LNCAP (cell line): ENCODE measurements at regions not wholly inside any gene's neighbourhood (a gene's known extent, or its start where the extent isn't known, plus 50 kb on each side); places are given as distances from the start of the nearest gene placed in this dataset.
A peak's percentile ranks its signal among the peaks of the same experiment; 100 is the strongest.

Source experiments
- TF ChIP-seq, protein P1 (sequence below): fragments of 450-650 bp; IDR thresholded peaks from 2 replicates; pipeline ENCODE4 v1.5.1; 2017; ENCODE audit warnings: mild to moderate bottlenecking

DNA sequence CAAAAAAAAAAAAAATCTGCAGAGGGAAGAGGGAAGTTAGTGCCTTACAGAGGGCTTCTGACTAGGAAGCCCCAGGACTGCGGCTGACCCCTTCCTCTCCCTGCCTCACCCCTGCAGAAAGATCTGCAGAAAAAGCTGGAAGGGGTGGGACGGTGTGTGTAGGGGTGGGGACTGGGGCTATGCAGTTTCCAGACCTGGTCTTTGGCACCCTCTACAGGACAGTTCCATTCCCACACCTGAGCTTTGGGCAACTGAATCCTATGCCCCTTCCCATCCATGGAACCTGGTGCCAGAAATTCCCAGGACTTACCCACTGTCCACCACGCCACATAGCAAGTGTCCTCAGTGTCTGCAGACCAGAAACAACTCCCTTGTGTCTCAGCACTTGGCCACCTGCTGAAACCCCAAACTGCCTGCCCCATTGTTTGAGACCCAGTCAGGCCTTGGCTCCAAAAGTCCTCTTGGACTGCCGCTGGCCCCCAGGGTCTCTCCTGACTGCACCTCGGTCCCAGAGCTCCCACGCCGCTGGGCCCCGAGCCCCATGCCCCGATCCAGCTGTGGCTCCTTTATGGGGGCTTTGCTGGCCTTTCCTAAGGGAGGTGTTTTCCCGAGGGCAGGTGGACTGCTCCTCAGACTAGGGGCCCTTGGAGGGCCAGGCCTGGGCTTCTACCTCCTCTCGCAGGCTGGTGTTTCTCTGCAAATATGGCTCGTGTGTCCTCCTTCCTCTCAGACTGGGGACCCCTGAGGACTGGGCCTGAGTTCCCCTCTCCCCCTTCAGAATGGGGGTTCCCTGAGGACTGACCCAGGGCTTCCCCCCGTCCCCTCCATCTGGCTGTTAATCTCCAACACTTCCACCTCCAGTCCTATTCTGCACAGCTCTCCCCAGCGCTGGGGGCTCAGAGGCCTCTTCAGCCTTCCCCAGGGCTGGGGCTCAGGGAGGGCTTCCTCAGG is 284.9 kb upstream of the TEKT4 start:
- TF ChIP-seq, protein P1, sequence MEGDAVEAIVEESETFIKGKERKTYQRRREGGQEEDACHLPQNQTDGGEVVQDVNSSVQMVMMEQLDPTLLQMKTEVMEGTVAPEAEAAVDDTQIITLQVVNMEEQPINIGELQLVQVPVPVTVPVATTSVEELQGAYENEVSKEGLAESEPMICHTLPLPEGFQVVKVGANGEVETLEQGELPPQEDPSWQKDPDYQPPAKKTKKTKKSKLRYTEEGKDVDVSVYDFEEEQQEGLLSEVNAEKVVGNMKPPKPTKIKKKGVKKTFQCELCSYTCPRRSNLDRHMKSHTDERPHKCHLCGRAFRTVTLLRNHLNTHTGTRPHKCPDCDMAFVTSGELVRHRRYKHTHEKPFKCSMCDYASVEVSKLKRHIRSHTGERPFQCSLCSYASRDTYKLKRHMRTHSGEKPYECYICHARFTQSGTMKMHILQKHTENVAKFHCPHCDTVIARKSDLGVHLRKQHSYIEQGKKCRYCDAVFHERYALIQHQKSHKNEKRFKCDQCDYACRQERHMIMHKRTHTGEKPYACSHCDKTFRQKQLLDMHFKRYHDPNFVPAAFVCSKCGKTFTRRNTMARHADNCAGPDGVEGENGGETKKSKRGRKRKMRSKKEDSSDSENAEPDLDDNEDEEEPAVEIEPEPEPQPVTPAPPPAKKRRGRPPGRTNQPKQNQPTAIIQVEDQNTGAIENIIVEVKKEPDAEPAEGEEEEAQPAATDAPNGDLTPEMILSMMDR = peak; percentile 51

DNA sequence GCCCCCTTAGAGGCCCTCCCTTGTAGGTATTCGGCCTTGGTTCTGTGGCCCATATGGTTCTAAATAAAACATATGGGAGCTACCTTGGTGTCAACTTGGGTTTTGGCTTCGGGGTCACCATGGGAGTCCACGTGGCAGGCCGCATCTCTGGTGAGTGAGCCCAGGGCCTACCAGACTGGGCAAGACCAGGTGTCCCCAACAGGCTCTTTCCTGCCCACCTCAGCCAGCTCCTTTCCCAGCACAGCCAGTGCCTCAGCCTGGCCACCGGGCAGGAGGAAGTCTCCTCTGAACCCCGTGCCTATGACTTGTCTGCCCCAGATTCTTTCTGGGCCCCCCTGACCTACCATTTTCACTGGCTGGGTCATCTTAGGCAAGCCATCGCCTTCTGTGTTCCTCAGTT is 268.8 kb upstream of the TEKT4 start:
- TF ChIP-seq, protein P1 = no peak

DNA sequence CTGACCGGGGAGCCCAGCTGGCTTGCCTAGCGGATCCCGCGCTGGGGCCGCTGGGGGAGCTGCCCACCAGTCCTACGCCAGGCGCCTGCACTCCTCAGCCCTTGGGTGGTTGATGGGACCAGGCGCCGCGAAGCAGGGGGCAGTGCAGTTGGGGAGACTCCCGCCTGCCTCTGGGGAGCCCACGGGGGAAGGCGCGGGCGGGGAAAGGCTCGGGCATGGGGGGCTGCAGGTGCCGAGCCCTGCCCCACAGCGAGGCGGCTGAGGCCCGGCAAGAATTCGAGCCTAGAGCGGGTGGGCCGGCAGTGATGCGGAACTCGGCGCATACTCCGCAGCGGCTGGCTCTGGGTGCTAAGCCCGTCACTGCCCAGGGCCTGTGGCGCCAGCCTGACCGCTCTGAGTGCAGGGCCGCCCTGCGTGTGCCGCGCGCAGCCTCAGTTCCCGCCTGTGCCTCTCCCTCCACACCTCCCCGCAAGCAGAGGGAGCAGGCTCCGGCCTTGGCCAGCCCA is 249.1 kb upstream of the TEKT4 start:
- TF ChIP-seq, protein P1 = no peak

DNA sequence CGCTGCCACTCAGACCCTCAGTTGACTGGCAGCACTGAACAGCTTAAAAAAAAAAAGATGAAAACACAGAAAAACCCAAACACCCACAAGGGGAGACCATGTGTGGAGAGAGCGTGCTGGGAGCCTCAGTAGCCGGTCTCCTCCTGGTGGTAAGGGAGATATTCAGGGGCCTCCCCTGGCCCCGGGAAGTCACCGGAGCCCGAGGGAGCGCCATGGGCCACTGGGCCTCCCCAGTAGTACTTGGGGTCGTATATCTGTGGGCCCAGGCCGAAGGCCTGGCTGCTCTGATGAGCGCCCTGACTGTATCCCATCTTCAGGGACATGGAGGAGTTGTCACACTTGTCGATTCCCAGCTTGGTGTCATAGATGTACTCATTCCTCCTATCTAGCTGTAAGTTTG is 145.7 kb upstream of the TEKT4 start:
- TF ChIP-seq, protein P1 = no peak

DNA sequence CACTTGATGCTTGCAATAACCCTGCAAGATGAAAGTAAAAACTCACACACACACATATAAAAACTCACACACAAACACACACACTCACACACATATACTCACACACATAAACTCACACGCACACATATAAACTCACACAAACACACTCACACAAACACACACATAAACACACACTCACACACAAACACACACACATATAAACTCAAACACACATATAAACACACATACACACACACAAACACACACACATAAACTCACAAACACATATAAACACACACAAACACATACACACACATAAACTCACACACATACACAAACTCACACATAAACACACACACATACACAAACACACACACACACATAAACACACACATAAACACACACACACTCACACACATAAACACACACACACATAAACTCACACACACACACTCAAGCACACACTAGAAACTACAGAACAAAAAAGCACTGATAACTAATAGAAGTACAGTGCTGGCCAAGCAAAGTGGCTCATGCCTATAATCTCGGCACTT is 117.7 kb upstream of the TEKT4 start:
- TF ChIP-seq, protein P1 = no peak

DNA sequence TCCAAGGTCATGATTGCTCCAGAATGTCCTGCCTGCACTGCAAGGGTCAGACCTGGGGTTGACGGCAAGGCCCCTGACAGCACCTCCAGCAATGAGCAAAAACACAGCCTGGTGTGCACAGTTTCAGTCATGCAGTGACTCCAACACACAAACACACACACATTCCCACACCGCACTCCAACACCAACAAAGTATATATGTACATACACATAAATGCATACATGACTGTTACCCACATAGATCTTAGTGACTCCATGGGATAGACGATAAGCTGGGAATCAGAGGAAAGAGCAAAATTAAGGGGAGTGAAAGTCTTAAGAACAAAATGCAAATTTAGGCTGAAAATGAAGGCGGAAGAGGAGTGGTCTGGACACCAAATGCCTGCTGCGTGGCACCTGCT is 112.7 kb upstream of the TEKT4 start:
- TF ChIP-seq, protein P1 = no peak

DNA sequence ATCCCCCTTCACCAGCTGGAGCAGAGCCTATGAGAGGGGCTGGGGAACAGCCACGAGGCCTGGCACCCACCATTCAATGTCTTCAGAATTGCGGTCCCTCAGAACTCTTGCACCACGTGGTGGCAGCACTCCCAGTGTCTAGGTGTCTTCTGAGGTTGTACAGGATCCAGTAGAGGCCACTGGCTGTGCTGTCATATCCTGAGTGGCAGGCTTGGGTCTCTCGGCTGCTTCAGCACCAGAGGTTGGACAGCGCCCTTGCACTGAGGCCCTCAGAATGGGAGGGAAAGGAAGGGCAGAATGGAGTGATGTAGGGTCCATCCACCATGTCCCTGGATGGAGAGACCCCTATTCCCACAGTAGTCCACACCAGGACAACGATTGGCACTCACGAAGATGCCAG is 112.0 kb upstream of the TEKT4 start:
- TF ChIP-seq, protein P1 = peak; percentile 32; the same call in 1 of the 2 replicates
